GM21381 (cell line): ENCODE measurements at regions not wholly inside any gene's neighbourhood (a gene's known extent, or its start where the extent isn't known, plus 50 kb on each side); places are given as distances from the start of the nearest gene placed in this dataset.

Experiments
- ATAC-seq: cut with Tn5 transposase; IDR thresholded peaks from one replicate; pipeline ENCODE4 v1.9.1; 2021; ENCODE audit warnings: mild to moderate bottlenecking, moderate library complexity; ENCODE audit not compliant: unreplicated experiment

DNA sequence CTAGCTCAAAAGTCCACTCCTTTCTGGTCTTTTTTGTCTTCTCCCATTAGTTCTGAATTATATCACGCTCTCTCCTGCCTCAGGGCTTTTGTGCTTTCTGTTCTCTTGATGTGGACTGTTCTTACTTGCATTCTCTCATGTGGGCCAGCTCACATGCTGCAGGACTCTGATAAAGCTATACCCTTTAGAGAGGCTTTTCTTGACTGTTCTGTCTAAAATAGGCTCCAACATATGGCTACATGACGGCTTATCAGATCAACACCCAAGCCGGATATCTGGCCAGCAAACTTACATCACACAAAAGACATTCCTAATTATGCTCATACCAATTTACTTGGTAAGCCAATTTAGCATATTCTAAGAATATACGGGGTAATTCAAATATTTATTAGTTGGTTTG is 1494.5 kb downstream of the TECRL start:
- ATAC-seq = no peak

DNA sequence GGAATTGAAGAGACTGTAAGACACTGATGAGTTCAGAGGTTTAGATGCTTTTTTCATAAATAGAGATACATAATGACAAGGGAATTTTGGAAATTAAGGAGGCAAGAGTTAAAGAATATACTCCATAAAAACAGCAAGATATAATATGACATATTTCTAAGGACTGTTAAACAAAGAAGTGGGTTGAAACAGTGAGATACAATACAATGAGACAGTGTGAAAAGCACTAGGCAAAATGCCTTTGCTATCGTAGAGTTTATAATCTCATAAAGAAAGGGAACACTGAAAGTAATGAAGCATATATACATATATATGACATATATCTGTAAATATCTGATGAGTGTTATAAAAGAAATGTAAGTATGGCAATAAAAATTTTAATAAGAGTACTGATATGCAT is 1496.2 kb downstream of the TECRL start:
- ATAC-seq = no peak

DNA sequence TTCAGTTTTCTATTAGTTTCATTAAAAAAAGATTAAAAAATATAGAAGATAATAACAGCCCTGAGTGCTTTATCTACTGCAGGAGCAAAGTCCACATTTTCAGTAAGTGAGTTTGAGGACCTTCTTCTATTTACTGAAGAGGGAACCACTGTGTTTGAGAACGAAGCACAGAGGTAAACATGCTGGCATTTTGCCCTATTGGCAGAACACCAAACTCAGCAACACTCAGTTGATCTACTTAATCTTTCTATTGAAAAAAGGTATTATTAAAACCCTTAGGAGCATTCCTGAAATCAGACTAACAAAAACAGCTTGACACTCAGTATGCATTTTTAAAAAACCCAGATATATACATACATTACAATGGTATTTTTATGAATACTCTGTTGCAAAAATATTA is 1496.7 kb downstream of the TECRL start:
- no peak for ATAC-seq

DNA sequence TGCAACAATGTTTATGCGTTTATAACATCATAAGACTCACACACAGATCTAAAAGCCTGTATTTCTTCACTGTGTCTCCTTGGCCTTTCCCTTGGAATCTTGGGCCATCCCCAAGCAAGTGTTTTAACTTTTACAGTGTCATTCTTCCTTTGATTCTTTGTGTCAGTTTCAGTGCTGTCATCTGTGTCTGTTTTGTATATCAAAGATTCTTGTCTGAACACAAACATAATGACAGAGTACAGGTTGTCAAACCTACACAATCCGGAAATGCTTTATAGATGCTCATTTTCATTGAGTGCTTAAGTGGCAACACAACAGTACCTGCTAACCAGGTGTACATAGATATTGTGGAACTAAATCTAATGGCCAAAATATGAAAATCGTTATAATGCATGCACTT is 1500.0 kb downstream of the TECRL start:
- no peak for ATAC-seq

DNA sequence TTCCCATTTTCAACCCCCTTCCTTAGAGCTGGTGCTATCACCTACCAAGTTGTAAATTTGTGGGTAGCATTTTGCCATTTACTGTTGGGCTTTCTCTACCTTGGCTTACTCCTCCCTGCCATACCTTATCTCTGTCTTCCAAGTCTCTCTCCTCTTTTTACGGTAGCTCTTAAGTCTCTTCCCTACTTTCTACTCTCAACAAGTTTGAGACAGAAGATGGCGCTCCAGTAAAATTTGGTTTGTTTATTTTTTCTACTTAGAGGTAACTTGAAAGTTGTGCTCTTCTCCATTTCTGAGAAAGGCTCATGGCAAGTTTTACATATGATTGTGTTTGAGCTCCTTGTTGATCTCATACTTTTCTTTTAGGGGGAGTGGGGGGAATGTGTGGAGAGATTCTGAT is 1508.1 kb downstream of the TECRL start:
- no peak for ATAC-seq

DNA sequence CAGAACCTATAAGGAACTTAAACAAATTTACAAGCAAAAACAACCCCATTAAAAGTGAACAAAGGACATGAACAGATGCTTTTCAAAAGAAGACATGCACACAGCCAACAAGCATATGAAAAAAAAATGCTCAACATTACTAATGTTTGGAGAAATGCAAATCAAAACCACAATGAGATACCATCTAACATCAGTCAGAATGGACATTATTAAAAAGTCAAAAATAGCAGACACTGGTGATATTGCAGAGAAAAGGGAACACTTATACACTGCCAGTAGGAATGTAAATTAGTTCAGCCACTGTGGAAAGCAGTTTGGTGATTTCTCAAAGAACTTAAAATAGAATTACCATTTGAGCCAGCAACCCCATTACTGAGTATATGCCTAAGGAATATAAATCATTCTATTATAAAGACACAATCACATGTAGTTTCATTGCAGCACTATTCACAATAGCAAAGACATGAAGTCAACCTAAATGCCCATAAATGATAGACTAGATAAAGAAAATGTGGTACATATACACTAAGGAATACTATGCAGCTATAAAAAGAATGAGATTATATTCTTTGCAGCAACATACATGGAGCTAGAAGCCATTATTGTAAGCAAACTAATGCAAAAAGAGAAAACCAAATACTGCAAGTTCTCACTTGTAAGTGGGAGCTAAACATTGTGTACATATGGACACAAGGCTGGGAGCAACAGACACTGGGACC is 1509.4 kb downstream of the TECRL start:
- ATAC-seq = no peak

DNA sequence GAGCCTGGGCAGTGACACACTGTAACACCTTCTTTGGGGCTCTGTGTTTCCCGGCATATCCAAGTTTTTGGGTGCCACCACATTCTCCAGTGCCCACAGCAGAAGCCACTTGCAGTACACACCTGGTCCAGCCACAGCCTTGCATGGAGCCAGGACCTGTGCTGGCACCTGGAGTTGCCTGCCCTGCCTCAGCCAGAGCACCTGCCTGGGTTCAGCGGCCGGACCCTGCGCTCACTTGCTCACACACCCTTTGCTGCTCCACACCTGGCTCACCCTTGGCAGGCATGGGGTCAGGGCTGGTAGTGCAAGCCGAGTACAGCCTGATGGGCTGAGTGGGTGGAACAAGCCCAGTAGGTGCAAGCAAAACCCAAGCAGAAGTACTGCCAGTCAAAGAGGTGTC is 1511.1 kb downstream of the TECRL start:
- no peak for ATAC-seq

DNA sequence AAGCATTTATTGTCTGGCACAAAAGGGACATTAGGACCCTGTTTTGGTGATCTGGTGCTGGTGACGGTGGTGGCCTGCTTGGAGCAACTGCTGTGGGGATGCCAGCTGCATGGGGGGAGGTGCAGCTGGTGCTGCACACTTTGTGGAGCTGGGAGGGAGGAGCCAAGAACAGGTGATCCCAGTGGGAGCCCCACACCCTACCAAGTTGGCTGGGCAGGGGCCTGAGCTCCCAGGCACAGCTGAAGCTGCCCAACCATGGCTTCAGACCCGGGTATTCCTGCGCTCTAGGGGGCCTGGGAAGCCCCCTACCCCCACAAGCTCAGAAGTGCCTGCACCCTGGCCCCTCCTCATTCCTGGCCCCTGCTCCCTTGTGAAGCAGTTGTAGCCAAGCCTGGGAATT is 1512.5 kb downstream of the TECRL start:
- ATAC-seq = no peak

DNA sequence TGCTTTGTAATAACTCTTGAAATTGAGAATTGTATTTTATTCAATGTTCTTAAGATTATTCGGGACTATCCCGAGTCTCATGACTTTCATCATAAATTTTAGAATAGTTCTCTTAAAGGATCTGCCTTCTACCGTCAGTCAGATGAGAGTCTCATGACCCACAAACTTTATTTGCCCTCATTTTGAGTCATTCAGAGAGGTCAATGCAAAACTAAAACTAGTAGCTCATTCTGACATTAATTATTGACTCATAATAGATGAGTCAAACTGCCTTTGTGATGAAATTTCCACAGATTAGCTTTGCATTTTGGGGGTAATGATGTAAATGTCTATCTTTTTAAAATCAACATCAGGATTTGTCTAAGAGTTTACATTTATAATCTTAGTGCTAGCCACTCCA is 1527.3 kb downstream of the TECRL start:
- ATAC-seq = no peak

DNA sequence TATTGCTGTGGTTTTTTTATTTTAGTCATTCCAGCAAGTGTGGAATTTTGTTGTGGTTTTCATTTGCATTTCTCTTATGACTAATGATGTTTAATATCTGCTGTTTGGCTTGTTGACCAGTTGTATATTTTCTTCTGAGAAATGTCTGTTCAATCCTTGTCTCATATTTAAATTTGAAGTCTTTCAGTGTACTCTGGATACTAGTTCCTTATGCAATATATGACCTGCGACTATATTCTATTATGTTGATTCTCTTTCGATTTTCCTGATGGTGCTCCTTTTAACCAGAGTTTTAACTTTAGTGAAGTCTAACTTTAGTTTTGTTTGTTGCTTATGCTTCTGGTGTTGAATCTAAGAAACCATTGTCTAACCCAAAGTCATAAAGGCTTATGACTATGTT is 1528.0 kb downstream of the TECRL start:
- ATAC-seq = no peak

DNA sequence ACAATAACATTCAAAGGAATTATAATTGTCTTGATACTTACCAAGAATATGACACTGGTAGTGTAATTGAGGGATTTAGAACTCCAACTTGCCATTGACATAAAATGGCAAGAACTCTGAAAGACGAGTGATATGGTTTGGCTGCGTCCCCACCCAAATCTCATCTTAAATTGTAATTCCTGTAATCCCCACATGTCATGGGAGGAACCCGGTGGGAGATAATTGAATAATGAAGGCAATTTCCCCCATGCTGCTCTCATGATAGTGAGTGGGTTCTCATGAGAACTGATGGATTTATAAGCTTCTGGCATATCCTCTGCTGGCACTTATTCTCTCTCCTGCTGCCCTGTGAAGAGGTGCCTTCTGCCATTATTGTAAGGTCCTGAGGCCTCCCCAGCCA is 1536.4 kb downstream of the TECRL start:
- ATAC-seq = no peak

DNA sequence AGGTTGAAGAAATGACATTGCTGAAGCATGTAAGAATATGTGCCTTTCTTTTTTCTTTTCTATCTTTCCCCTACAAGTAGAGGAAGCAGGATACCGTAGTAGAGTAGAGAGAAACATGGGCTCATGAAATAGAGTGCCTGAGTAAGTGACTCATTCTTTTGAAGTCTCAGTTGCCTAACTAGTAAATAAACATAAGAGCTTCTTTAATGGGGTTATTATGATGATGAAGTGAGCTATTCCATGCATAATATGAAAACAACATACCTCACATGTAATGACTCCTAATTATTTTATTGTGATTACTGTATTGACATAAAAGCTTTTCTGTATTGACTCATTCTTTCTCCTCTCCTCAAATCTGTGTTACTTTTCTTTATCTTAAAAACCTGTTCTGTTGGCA is 1538.2 kb downstream of the TECRL start:
- ATAC-seq = no peak

DNA sequence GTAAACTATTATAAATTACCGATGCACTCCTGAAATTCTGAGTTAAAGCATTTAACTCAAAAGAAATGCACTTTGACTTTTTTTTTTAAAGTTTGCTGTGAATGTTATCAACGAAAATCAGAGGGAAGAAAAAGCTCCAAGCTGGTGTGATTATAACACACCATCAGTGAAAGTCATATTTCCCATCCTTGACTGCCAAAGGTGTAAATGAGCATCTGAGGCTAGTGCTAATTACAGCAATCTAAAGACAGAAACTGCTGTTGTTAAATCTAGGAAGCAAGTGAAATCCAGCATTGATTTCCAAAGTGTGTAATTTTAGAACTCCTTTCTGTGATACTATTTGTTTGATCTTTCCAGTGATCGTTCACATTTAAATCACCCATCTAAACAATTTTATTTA is 1538.8 kb downstream of the TECRL start:
- no peak for ATAC-seq

DNA sequence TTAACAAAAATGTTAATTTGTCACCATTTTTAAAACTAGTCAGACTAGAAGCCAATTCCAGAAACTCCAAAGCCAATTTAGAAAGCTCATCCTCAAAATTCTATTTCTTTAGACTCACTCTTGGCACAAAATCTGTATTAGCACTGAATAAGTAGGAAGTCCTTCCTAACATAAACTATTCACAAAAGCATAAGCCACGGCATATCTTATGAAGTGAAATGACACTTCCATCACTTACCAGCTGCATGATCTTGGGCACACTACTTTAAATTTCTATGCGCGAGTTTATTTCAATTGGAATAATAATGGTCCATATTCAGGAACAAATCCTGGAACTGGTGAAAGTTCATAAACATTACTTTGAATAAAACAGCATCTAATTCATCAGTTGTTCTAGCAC is 1544.0 kb downstream of the TECRL start:
- ATAC-seq = no peak

DNA sequence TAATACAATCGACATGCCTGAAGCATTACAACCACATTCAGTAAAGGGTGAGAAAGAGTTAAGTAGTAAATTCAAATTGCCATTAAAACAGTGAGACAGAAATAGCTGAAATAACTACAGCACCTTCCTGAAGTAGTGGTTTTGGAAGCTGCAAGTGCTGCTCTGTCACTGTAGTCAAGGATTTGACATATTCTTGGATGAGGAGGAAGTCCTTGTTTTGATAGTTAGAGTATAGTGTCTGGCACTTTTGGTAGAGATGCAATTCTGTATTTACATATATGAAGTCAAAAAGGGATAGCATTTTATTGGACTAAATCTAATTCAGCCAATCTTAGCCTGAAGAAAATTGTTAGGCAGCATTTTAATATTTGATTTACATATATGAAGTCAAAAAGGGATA is 1559.6 kb downstream of the TECRL start:
- no peak for ATAC-seq

DNA sequence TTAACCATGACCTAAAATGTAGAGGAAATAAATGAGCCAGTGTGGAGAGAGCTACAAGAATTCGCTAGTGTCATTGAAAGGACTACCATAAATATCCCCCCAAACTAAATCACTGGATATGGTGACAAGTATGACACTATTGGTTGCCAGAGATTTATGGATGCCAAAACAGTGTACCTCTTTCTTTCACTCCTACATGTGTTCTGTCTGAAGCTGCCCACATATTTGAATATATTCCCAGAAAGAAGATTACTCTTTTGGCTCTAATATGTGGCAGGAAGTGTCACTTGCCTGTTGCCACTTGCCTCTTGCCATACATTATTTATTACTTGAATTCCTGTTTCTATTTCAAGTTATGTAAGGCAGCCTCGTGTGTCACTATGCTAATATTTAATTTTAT is 1573.6 kb downstream of the TECRL start:
- no peak for ATAC-seq

DNA sequence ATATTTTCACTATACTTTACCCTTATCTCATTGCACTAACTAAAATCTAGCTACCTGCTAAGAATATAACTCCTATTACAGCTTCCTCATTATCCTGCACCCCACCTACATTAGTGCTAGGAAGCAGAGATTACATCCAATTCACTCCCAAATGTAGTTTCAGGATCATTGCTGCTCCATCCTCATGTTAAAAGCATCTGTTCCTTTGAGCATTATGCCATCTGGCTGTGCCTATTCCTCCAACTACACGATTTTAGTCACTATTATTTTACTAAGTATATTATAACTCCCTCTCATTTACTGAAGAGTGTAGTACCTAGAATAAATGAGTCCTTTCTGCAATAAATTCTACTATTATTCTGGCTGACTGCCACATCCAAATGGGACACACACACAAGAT is 1586.9 kb downstream of the TECRL start:
- ATAC-seq = no peak

DNA sequence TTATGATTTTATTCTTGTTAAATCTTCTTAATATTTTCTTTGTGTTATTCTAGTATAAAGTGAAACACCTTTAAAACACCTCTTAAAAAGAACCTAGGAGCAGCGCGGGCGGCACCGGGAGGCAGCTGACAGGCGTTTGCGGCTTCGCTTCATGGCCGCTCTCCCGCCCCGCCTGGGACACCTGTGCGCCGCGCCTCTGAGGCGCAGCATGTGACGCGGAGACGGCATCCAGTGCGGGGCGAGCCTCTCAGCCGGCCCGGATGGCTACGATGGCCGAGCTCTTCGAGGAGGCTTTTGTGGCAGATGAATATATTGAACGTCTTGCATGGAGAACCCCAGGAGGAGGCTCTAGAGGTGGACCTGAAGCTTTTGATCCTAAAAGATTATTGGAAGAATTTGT is 1592.7 kb downstream of the TECRL start:
- no peak for ATAC-seq

DNA sequence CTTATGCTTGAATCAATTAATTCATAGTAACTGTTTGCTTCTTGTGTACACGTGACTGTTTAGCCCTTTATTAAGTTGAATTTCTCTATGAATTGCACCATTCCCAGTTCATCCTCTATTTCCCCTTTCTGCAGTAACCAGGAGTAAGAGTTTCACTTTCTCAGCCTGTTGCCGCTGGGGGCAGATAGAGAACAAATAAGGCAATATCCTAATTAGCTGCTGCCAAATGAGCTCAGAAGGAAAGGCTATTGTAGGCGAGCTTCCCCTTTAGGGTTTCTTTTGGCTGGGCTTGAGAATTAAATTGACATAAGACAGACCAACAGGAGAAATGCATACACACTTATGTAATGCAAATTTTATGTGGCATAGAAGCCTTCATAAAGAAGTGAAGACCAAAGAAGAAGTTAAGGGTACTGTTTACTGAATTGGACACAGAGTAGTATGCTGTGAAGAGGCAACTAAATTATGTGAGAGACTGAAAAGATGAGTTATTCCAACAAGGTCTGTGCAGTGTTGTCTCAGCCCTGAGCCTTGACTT is 1594.7 kb downstream of the TECRL start:
- ATAC-seq = no peak

DNA sequence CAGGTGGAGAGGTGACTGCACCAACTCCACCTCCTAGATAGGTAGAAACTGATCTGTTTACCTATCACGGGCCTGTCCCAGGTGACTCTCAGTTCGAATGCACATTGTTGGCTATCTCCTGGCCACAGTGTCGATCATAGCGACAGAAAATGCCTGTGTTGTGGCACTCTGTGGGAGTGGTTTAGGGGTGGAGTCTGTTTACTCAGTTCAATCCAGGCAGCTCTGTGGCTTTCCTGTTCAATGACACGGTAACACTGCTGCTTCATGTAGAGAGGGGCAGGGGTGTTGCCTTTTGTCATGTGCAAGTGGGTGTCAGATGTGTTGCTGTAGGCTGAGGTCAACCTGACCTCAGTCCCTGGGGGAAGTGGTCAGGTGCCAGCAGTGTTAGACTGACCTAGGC is 1602.4 kb downstream of the TECRL start:
- no peak for ATAC-seq

DNA sequence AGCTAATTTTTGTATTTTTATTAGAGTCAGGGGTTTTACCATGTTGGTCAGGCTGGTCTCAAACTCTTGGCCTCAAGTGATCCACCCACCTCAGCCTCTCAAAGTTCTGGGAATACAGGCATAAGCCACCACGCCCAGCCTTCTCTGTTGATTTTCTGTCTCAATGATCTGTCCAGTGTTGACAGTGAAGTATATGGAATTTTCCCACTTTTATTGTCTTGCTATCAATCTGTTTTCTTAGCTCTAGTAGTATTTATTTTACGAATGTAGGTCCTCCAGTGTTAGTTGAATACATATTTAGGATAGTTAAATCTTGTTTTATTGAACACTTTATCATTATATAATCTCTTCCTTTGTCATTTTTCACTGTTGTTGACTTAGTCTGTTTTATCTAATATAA is 1603.9 kb downstream of the ADGRL3 start:
- ATAC-seq = no peak

DNA sequence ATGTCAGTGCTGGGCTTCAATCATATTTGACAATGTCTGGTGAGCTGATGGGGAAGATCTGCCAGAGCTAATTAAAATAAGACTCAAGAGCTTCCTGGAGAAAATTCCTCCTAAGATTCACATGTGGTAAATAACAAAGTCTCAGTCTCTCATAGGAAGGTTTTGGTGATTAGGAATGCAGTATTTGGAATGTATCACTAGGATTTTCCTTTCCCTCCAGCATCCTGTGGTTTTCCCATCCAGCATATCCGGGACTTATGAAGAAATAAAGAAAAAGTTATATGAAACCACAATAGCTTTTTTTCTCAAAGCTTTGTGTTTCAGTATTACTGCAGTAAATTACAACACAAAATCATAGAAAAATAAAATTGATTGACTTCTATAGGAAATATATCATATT is 1597.1 kb downstream of the ADGRL3 start:
- ATAC-seq = no peak

DNA sequence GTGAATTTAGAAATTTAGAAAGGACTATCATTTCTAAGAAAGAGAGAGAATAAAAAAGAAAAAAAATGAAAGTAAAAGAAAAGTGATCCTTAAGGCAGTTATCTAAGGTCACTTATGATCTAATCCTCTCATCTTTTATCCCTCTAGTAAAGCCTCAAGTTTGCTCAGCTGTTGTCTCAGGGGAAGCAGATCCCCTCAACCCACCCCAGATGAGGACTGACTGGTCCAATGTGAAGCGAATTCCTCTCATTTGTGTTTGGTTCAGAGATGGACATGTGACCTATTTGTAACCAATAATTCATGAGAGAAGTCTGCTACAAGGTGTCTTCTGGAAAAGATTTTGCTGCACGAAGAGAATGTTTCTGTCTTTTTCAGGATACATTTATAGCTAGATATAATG is 1591.3 kb downstream of the ADGRL3 start:
- ATAC-seq = no peak
